Caco-2 (cell line): ENCODE measurements at regions not wholly inside any gene's neighbourhood (a gene's known extent, or its start where the extent isn't known, plus 50 kb on each side); places are given as distances from the start of the nearest gene placed in this dataset.
"Not testable (repeated sequence)": the region's sequence is repeated elsewhere in the genome, so short reads cannot be mapped to it uniquely, and the experiment has no call there.

Source experiments
- BruUV-seq: library from RNA; stranded (reverse); fragments of 400-500 nt; replicated peaks from 2 replicates; lab custom pipeline; 2021; lab: Mats Ljungman, UMichigan
- CTCF ChIA-PET: fragments of 300-600 bp; sonication (Branson Sonifier 250); formaldehyde crosslinking; loops from one replicate; lab custom pipeline; 2022; ENCODE audit warnings: antibody characterized with exemption; lab: Charles Lee
- POLR2A ChIA-PET: fragments of 300-600 bp; sonication (Branson Sonifier 250); formaldehyde crosslinking; loops from one replicate; lab custom pipeline; 2022; ENCODE audit warnings: antibody characterized with exemption; lab: Charles Lee
- DNase-seq, 2 experiments: peaks; one replicate each; pipeline versions ENCODE4 v3.0.0 to v3.0.0-alpha.2; 2020 to 2022
- H3K27me3 ChIP-seq: replicated peaks from 2 replicates; pipeline ENCODE4 v1.6.0; 2011; ENCODE audit warnings: low read length; ENCODE audit not compliant: control insufficient read depth, insufficient read depth
- H3K36me3 ChIP-seq: 2 replicates; pipeline ENCODE4 v1.5.1; 2011; ENCODE audit warnings: low read length; ENCODE audit not compliant: control insufficient read depth, insufficient read depth
- H3K4me1 ChIP-seq: fragments of 250-450 bp; sonication (Bioruptor Pico); 2 replicates; pipeline ENCODE4 v1.5.1; 2020; ENCODE audit warnings: mild to moderate bottlenecking
- H3K4me3 ChIP-seq: 2 replicates; pipeline ENCODE4 v1.5.1; 2011; ENCODE audit warnings: low read depth, mild to moderate bottlenecking, control low read depth, low read length
- H3K9me3 ChIP-seq: fragments of 250-450 bp; sonication (Bioruptor Pico); 2 replicates; pipeline ENCODE4 v1.5.1; 2020; ENCODE audit warnings: mild to moderate bottlenecking, moderate library complexity
- H3K27ac Mint-ChIP-seq: one replicate; pipeline ENCODE4 v1.8.0; 2022; ENCODE audit warnings: mixed read lengths; ENCODE audit not compliant: unreplicated experiment
- H3K27me3 Mint-ChIP-seq: one replicate; pipeline ENCODE4 v1.8.0; 2022; ENCODE audit warnings: mixed read lengths; ENCODE audit not compliant: insufficient read depth, unreplicated experiment
- H3K36me3 Mint-ChIP-seq: one replicate; pipeline ENCODE4 v1.8.0; 2022; ENCODE audit warnings: mild to moderate bottlenecking, mixed read lengths; ENCODE audit not compliant: insufficient read depth, unreplicated experiment
- H3K4me1 Mint-ChIP-seq: one replicate; pipeline ENCODE4 v1.8.0; 2022; ENCODE audit warnings: low read depth, mixed read lengths; ENCODE audit not compliant: unreplicated experiment
- H3K4me3 Mint-ChIP-seq: one replicate; pipeline ENCODE4 v1.8.0; 2022; ENCODE audit warnings: mild to moderate bottlenecking, moderate library complexity, mixed read lengths; ENCODE audit not compliant: unreplicated experiment
- H3K9me3 Mint-ChIP-seq: one replicate; pipeline ENCODE4 v1.8.0; 2022; ENCODE audit warnings: mixed read lengths; ENCODE audit not compliant: unreplicated experiment
- intact Hi-C: fragments of 100-400 bp; cut with micrococcal nuclease; formaldehyde crosslinking; loops from one replicate; pipeline ENCODE4 v1.10.0; 2022; ENCODE audit not compliant: unreplicated experiment
- TF ChIP-seq, protein P1 (sequence below), 2 experiments: fragments of 200-600 bp in 1 of 2; IDR thresholded peaks; 1 replicate in 1 of 2; 2 replicates in 1 of 2; pipeline versions ENCODE4 v1.5.1 to v1.8.0; 2011 to 2022; ENCODE audit warnings: antibody characterized with exemption in 1 of 2, control low read depth in 1 of 2, inconsistent platforms in 1 of 2, low read depth in 1 of 2, low read length in 1 of 2, mild to moderate bottlenecking in 1 of 2, moderate library complexity in 1 of 2; ENCODE audit not compliant: insufficient read depth in 1 of 2, severe bottlenecking in 1 of 2, unreplicated experiment in 1 of 2

DNA sequence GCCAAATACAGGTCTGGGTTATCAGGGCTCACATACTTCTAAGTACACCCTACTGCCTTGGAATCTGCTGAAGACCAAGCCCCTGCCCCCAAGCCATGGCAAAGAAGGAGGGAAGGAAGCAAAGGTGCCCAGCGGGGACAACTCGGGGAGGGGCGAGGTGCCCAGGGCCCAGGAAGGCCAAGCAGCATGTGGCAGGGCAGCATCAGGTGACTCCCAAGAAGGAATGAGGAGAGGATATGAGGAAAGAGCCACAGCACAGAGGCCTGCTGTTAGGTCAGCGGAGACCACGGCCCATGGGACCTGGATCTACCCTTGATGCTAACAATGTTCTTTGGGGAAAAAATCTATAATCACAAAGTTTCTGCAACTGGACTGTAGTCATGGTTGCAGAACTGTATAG, 142.6 kb upstream of the CRHR1 start:
- peaks cover 13% of the 10 kb centered on the region for H3K36me3 Mint-ChIP-seq
- H3K4me1 ChIP-seq, result no peaks in the 10 kb centered on the region
- H3K9me3 Mint-ChIP-seq, result no peaks in the 10 kb centered on the region
- POLR2A ChIA-PET, result no interaction called here
- no peaks in the 10 kb centered on the region for H3K4me1 Mint-ChIP-seq
- no peak overlapping the region for H3K27ac Mint-ChIP-seq
- no peak overlapping the region for H3K4me3 ChIP-seq
- DNase-seq, result no peak
- TF ChIP-seq, protein P1, sequence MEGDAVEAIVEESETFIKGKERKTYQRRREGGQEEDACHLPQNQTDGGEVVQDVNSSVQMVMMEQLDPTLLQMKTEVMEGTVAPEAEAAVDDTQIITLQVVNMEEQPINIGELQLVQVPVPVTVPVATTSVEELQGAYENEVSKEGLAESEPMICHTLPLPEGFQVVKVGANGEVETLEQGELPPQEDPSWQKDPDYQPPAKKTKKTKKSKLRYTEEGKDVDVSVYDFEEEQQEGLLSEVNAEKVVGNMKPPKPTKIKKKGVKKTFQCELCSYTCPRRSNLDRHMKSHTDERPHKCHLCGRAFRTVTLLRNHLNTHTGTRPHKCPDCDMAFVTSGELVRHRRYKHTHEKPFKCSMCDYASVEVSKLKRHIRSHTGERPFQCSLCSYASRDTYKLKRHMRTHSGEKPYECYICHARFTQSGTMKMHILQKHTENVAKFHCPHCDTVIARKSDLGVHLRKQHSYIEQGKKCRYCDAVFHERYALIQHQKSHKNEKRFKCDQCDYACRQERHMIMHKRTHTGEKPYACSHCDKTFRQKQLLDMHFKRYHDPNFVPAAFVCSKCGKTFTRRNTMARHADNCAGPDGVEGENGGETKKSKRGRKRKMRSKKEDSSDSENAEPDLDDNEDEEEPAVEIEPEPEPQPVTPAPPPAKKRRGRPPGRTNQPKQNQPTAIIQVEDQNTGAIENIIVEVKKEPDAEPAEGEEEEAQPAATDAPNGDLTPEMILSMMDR (IDR thresholded peaks at IDR 0.05; ENCODE audit: insufficient read depth in 1 of 2, low read depth in 1 of 2, low read length in 1 of 2, severe bottlenecking in 1 of 2, unreplicated experiment in 1 of 2), result no peak
- BruUV-seq, result no TSS peak
- H3K9me3 ChIP-seq, result no peaks in the 10 kb centered on the region
- H3K4me3 Mint-ChIP-seq, result no peak overlapping the region
- no peaks in the 10 kb centered on the region for H3K27me3 ChIP-seq
- intact Hi-C loops, result loop anchor here (5.0 to 10.0 kb wide), 3 partner anchors 81 to 253 kb away; partner anchors contain the start of genes CRHR1 and MAPT
- no peaks in the 10 kb centered on the region for H3K36me3 ChIP-seq
- CTCF ChIA-PET, result interaction anchor here (0.7 to 2.3 kb wide), 3 partner anchors 190 to 308 kb away, joined by 4 to 32 read pairs (median 6); no protein-coding TSS in a partner anchor
- peaks cover 7% of the 10 kb centered on the region for H3K27me3 Mint-ChIP-seq

DNA sequence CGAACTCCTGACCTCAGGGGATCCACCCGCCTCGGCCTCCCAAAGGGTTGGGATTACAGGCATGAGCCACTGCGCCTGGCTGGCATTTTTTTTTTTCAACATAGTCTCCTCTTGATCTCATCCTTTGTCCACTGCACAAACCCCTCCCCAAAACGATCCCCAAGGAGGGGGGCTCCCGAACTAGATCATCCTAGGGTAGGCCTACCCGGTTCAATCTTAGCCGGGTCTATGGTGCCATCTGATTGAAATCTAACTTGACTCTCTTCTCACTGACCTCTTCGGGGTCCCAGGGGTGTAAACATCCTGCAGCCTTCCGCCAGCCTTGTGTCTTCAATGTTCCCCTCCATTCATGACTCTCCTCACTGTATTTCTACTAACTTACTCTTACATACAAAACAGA, 140.5 kb upstream of the CRHR1 start:
- Mint-ChIP-seq H3K27me3 (peaks cover 7% of the 10 kb centered on the region), H3K27ac (no peak overlapping the region), H3K4me1 (no peaks in the 10 kb centered on the region), H3K36me3 (peaks cover 13% of the 10 kb centered on the region), H3K9me3 (no peaks in the 10 kb centered on the region), H3K4me3 (no peak overlapping the region)
- Histone ChIP-seq H3K9me3 (no peaks in the 10 kb centered on the region), H3K27me3 (no peaks in the 10 kb centered on the region; the same call in 1 of the 2 replicates), H3K4me1 (no peaks in the 10 kb centered on the region), H3K4me3 (no peak overlapping the region), H3K36me3 (no peaks in the 10 kb centered on the region)
- intact Hi-C loops, result loop anchor here (5.0 to 10.0 kb wide), 3 partner anchors 79 to 251 kb away; partner anchors contain the start of genes CRHR1 and MAPT
- ChIA-PET CTCF (no interaction called here), POLR2A (no interaction called here)
- TF ChIP-seq, protein P1 (IDR thresholded peaks at IDR 0.05; ENCODE audit: insufficient read depth in 1 of 2, low read depth in 1 of 2, low read length in 1 of 2, severe bottlenecking in 1 of 2, unreplicated experiment in 1 of 2), result no peak
- no peak for DNase-seq
- no TSS peak for BruUV-seq

DNA sequence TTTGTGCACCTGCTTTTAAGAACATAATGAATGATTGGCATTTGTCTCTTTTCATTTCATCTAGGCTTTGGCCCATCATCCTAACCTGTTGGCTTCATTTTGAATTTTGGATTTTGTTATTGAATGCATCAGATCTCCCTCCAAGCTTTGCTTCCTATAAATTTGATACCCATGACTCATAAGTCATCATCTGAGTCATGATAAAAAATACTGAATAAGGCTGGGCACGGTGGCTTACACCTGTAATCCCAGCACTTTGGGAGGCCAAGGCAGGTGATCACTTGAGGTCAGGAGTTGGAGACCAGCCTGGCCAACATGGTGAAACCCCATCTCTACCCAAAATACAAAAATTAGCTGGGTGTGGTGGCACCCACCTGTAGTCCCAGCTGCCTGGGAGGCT, 139.5 kb upstream of the CRHR1 start:
- intact Hi-C loops, result loop anchor here (5.0 to 10.0 kb wide), 3 partner anchors 78 to 250 kb away; partner anchors contain the start of genes CRHR1 and MAPT
- CTCF ChIA-PET, H3K4me3 Mint-ChIP-seq: not testable (repeated sequence)

More for the DNA sequence above, 139.5 kb upstream of the CRHR1 start:
- H3K9me3 Mint-ChIP-seq, BruUV-seq, H3K27ac Mint-ChIP-seq, H3K4me1 Mint-ChIP-seq, DNase-seq, H3K4me3 ChIP-seq, H3K27me3 ChIP-seq, H3K27me3 Mint-ChIP-seq, H3K9me3 ChIP-seq, POLR2A ChIA-PET, H3K36me3 ChIP-seq, H3K4me1 ChIP-seq: not testable (repeated sequence)
- H3K36me3 Mint-ChIP-seq, result peaks cover 13% of the 10 kb centered on the region
